T-helper 2 cell (primary cell): ENCODE measurements at regions not wholly inside any gene's neighbourhood (a gene's known extent, or its start where the extent isn't known, plus 50 kb on each side); places are given as distances from the start of the nearest gene placed in this dataset.
"Not testable (repeated sequence)": the region's sequence is repeated elsewhere in the genome, so short reads cannot be mapped to it uniquely, and the experiment has no call there.

Experiments used
- DNase-seq, 5 experiments: peaks; one replicate each; pipeline versions ENCODE4 v3.0.0 to v3.0.0-alpha.2; 2012 to 2022

DNA sequence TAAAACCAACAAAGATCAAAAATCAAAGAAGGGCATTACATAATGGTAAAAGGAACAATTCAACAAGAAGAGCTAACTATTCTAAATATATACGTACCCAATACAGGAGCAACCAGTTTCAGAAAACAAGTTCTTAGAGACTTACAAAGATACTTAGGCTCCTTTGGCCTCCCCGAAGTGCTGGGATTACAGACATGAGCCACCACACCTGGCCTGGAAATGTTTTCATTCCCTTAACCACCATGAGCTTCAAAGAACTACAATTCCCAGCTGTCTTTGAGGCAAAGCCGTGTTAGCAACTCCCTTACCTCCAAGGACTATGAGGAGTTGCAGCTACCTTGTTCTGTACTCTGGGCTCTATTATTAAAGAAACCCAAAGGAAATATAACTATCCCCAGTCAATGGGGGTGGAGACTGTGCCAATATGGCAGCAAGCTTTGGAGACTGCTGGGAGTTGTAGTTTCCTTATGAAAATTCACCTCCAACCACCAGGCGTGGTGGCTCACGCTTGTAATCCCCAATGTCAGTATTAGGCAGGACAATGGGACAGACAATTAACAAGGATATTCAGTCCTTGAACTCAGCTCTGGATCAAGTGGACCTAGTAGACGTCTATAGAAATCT is 893.9 kb downstream of the SLC6A15 start:
- DNase-seq: not testable (repeated sequence)

DNA sequence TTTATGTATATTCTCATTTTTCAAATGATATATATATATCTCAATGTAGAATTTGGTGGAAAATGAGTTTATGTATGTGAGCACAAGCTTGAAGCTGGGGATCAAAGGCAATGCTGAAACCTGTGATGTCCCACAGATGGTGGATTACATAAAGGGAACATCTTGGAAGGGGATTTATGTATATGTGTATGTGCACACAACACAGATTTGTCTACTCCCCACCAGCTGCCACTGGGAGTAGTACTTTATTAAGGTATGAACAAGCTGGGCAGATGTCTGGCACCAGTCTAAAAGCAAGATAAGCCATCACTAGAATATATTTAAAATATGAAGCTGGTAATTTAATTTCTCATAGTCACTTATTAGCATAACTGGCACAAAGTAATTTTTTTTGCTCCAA is 895.6 kb downstream of the SLC6A15 start:
- DNase-seq: no peak

DNA sequence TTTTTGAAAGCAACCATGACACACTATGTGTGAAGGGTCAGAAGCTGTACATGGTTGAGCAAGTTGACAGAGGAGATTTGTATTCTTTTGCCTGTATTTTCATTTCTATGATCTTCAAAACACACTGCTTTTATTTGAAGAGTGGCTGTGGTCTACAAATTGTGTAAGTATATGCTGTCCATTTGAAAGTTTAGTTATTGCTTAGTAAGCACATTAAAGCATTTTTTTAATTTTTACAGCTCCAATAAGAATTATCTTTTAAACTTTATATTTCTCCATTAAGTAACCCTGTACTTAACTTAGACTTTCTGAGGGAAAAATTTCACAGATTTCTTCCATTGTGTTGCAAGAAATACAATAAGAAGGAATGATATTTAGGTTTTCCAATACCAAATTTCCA is 915.2 kb downstream of the SLC6A15 start:
- DNase-seq: no peak

DNA sequence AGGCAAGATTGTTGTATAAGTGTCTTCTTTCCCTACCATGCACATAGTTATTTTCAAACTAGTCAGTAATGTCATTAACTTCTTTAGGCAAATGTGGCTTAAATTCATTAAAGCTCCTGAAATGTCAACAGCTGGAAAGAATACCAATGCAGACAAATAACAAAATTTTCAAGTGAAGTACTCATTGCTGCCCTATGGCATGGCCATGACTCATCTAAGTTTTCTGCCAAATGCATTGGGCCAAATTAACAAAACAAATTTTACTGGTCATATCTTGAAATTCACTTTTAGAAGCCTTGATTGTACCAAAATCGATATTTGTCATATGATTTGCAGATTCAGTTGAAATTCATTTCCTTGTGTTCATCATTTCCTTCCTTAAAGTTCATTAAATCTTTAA is 915.9 kb downstream of the SLC6A15 start:
- no peak for DNase-seq

DNA sequence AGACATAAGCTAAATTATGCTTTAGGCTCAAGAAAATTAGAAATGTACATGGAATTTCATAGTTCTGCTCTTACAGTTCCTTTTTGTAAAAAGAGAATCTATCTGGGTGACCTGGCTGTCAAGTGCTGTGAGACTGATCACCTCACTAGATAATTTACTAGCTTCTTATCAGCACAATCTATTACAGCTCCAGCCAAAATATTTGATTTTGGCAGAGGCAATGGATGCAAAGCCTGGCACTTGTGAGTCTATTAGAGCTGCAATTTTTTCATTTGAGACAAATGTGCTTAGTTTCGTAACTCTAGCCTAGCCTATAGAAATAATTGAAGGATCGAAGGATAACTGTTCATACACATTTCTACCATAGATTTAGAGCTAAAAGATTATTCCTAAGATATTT is 927.5 kb downstream of the SLC6A15 start:
- DNase-seq: no peak

DNA sequence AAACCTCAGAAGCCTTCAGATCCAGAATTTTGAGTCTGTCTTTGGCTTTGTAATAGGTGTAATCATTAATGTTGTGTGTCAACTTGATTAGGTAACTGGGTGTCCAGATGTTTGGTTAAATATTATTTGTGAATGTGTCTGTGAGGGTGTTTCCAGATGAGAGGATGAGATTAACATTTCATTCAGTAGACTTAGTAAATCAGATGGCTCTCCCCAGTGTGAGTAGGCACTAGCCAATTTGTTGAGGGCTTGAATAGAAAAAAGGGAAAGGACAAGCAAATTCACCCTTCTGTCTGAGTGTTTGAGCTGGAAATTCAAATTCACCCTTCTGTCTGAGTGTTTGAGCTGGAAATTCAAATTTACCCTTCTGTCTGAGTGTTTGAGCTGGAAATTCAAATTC is 932.2 kb downstream of the SLC6A15 start:
- DNase-seq: no peak

DNA sequence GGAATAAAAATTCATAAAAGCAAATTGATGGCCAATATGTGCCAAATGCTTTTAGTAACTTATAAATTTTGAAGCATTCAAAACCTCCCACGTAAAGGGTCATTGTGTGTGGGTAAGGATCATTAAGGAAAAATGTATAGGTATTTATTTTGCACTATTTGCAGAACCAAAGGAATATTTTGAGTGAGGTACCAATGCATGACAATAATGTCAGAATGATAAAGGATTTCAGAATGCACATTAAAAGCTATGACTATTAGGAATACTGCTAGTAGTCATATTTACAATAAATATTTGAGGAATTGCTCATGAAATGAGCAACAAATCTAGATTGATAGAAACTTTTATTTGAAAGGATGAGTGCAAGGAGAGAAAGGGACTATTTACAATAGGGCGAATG is 932.8 kb downstream of the SLC6A15 start:
- DNase-seq: no peak

DNA sequence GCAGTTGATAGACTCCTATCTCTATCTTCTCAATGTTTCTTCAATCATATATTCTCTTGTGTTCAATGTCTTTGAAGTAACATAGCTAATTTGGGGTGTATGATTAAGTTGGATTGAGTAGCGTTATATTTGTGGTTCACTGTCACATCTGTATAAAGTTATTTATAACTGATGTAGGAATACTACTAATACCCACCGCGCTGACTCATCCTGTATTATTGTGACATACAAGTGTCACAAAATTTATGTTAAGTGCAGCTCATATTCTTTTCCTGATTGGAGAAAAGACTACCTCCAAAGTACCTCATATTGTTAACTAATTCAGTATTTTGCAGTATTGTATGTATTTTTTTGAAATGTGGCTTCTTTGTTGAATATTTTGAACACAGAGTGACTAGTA is 940.8 kb downstream of the SLC6A15 start:
- no peak for DNase-seq

DNA sequence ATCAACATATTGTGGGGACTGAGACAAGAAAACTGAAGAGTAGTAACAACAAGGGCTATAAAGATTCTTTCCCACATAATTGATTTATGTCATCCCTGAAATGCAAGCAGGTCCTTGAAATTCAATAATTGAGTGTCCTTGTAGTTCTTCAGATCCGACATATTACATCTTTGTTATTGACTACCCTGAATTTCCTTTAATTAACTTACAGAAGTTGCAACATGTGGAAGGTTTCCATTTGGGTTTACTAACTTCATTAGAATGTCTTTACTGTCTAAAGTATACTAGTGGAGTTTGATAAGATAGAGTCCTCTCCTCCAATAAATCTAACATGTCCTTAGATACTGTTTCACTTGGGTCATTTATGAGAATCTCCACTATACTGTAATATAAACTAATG is 951.8 kb downstream of the SLC6A15 start:
- no peak for DNase-seq

DNA sequence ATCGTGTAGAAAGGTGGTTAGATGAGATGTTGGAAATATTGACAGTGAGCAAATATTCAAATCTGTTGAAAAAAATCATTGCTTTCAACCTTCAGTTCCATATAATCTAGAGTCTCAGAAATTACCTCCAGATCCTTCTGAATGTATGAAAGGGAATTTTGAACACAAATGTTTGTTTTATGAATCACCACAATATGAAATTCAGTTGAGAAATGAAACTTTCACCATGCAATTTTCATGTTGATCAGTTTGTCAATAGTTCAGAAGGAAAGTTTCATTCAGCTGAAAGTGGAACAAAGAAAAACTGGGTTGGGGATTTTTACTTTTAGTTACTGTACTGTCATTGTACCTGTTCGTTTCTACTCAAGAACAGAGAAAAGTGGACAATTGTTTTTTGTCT is 953.6 kb downstream of the SLC6A15 start:
- no peak for DNase-seq

DNA sequence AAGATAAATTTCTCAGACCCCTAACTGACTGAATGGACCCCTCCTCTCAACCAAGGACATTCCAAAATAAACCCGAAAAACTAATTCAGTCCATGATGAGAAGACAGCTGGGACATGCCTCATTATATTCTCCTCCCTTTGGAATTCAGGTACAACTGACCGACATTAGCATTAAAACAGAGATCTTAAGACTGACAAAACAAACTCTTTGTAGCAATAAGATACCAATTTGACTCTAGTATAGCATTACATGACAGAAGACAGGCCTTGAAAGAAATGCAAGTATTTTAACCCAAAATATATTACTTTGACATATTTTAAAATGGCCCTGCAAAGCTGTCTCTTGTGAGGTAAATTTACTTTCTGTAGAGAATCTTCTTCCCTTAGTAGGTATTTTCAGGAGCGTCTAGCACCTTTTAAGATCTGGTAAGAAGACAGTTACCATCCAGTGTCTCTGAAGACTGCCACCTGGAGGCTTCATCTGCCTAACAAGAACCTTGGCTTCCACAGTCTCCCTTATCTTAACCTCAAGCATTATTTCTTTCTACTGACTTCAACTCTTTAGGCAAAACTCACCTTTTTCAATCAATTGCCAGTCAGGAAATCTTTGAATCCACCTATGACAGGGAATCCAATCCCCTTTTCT is 957.5 kb downstream of the SLC6A15 start:
- DNase-seq: peak in 1 of 5 experiments; percentile 3

DNA sequence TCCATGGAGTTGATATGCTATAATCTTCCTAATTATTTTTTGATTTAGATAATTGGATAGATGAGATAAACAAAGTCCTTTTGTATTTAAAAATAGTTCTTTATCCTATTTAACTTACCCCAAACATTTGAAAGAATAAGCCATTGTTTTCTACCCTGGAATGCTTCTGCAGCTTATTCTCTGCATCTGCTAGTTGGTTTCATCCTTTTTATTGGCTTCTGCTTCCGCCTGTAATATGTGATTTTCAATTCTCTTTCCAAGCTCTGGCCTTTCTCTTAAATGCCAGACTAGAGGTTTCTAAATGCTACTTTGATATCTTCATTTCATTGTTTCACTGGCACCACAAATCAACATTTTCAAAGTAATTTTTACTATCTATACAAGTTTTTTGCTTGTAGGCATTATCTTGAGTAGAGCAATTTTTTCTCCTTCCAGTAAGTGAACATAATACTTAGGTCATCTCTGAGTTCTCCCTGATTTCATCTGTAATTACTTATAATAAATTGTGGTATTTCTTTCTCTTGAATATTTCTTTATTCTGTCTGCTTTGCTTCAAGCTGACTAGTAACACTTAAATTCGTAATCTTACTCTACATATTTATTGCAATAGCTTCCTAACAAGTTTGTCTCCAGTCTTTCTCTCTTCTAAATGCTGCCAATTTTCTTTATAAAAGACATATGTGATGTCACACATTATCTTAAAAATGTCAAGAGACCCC is 958.4 kb downstream of the SLC6A15 start:
- no peak for DNase-seq

DNA sequence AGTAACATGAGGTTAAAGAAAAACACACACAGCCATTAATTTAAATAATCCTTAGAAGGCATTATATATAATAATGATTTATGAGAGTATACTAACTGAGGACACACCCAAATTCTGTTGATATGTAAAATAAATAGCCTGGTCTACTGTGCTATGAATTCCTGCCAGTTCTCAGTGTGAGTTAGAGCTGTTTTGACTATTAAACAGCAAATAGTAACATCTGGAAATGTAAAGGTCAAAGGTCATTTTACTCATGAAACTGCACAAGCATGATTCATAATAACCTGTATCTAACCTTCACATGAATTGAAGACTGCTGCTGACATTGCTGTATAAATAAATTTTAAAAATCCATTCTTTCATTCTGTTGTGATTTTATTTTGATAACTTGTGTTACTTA is 966.7 kb downstream of the SLC6A15 start:
- DNase-seq: no peak

DNA sequence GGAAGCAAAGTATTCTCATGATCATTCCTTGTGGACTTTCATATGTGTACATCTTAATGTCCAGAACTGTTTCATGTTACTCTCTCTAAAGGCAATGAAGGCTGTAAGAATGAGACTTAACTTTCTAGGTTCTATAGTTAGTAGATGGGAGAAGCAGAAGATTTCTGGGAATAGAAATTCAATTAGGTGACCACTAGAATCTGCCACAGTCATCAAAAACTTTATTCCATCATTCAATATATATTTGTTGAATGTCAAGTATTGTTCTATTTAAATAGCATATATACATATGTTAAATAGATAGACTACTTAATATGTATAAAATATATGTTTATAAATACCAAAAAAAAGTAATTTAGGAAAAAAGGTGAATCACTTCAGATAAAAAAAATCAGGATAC is 972.9 kb downstream of the SLC6A15 start:
- DNase-seq: no peak

DNA sequence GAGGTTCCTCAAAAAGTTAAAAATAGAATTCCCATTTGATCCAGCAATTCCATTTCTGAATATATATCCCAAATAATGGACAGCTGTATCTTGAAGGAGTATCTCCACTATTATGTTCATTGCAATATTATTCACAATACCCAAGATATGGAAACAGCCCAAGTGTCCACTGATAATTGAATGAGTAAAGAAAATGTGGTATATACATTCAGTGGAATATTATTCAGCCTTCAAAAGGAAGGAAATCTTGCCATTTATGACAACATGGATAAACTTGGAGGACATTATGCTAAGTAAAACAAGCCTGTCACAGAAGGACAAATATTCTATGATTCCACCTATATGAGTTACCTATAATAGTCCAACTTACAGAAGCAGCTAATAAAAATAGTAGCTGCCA is 979.0 kb downstream of the SLC6A15 start:
- no peak for DNase-seq

DNA sequence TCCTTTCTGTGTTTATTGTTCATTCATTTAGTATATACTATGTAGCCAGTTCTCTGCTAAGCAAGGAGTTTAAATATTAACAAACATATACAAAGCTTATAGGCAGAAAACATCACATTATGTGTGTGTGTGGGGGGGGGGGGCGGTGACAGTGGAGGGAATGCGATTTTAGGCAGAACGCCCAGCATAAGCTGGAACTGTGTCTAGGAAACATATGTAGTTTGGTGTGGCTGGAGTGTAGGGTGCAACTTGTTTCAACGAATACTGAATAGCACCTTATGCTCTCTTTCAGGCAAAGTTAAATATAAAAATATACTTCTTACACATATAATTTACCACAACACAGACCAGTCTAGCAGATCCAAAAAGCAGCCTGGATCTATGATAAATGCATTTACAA is 980.6 kb downstream of the SLC6A15 start:
- DNase-seq: no peak

DNA sequence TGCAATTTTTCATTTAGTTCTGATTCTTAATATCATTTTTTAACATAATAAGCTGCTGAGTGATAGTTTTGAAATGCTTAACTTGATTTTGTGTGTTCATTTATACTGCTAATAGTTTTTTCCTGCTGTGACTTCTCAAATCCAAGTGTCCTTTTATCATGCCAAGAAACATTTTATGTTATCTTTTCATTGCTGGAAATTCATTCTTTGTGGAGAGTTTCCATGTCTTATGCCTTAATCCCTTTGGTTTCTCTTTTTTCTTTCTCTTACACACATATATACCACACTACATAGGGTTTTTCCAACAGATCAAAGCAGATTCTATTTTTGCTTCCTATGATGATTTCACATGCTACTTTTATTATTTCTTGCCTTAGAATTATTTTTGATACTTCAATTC is 981.1 kb downstream of the SLC6A15 start:
- no peak for DNase-seq

DNA sequence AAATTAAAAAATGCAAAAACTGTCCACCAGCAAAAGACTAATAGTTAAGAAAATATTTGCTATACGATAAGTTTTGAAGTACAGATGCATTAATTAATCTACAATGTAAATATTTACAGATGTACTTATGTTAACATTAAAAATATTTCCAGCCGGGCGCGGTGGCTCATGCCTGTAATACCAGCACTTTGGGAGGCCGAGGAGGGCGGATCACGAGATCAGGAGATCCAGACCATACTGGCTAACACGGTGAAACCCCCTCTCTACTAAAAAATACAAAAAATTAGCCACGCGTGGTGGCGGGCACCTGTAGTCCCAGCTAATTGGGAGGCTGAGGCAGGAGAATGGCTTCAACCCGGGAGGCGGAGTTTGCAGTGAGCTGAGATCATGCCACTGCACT is 982.8 kb downstream of the SLC6A15 start:
- not testable (repeated sequence) for DNase-seq

DNA sequence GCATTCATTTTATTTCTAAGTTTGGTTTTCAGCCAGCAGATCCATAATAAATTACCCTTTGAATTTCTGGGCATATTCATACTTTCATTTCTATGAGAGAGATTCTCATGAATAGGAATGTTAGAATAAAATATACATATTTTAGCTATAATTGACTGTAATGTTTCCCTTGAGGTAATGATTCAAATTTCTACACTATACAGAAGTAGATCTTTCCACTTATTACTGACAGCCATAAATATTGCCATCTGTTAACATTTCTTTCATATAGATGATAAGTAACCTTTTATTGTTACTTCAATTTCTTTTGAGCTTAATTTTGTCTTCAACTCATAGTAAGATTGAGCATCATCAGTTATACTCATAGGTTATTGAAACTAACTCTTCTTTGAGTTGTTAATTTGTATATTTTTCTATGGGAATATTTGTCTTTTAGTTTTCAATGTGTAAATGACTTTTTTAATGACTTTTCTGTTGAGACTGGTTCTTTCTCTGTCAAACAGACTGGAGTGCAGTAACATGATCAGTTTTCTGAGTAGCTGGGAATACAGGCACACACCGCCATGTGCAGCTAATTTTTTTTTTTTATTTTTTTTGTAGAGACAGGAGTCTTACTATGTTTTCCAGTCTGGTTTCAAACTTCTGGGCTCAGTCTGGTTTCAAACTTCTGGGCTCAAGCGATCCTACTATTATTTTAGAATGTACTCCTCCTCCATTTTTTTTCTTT is 991.6 kb downstream of the SLC6A15 start:
- no peak for DNase-seq

DNA sequence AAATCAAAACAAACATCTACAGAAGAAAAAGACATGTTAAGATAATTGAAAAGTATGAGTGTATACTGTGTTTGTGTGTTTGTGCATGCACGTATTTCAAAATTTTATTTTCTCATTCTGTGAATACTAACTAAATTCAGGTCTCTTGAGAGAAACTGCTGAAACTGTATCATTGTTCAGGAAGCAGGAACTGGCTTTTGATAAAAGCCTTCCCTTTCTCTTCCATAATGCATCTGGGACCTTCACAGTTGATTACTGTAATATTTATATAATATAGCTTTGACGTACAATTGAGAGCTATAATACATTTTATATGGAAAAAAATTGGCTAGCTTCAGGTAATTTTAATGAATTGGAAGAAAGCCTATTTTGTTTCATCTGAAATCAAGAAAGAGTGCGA is 993.5 kb downstream of the SLC6A15 start:
- no peak for DNase-seq

DNA sequence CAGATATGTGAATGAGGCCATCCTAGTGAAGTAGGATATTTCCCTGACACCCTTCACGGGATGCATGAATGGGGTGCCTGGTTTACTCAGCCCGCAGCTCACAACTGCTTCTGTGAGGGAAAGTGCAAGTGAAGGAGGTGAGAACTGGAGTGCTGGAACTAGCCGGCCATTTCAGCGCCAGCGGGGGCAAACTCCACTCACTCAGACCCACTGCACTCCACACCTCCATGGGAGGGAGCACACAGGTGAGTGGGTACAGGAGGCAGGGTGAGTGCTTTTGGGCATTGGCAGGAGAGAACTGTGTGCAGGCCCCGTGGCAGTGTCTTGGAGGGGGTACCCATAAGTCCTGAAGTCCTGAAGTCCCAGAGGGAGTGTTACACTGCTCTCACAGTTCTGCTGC is 1008.4 kb downstream of the SLC6A15 start:
- no peak for DNase-seq

DNA sequence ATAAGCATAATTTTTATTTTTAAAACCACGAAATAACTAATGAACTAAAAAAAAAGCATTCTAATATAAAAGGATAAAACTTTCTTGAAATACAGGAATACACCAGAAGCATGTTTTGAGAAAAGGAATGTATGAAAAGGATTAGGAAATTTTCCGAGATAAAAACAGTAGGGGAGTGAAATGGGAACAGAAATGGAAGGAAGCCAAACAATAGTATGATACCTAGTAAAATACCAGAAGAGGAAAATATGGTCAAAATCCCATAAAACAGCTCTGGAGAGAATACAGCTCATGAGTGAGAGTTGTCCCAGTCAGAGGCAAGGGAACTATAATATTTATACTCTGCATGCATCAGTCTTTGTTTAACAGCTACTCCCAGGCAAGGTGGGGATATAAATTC is 1016.2 kb downstream of the SLC6A15 start:
- DNase-seq: no peak

DNA sequence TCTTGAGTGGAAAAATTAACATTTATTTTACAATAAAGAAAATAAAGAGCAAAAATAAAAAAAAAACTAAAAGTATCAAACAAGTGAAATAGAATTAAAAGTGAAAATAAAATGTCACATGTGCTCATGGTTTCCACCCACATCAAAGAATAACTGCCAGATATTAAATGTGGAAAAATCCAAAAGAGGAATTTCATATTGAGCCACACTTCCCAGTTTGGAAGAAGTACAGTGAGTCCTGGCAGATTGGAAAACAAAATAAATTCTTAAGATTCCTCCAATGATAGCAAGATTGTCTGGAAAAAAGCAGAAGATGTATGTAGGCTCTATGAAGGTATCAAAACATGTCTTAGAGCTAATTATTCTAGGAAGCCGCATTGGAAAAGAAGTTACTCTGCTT is 1019.5 kb downstream of the SLC6A15 start:
- no peak for DNase-seq

DNA sequence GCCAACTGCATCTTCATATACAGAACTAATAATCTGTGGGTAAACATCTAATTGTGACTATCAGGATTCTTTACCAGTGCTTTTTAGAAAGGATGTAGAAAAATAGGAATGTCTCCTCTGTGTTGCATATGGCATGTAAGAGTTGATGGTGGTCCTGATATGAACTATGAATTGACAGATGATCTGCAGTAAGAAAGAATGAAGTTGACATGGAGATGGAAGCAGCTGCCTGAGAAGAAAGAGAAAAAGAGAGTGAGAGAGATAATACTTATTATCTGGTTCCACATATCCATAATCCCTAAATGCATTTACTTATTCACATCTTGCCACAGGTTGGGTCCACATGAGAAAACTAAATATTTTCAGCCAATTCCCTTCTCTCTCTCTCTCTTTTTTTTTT is 1022.9 kb downstream of the SLC6A15 start:
- DNase-seq: no peak
